ENCODE measurements at regions not wholly inside any gene's neighbourhood (a gene's known extent, or its start where the extent isn't known, plus 50 kb on each side); places are given as distances from the start of the nearest gene placed in this dataset.

DNA sequence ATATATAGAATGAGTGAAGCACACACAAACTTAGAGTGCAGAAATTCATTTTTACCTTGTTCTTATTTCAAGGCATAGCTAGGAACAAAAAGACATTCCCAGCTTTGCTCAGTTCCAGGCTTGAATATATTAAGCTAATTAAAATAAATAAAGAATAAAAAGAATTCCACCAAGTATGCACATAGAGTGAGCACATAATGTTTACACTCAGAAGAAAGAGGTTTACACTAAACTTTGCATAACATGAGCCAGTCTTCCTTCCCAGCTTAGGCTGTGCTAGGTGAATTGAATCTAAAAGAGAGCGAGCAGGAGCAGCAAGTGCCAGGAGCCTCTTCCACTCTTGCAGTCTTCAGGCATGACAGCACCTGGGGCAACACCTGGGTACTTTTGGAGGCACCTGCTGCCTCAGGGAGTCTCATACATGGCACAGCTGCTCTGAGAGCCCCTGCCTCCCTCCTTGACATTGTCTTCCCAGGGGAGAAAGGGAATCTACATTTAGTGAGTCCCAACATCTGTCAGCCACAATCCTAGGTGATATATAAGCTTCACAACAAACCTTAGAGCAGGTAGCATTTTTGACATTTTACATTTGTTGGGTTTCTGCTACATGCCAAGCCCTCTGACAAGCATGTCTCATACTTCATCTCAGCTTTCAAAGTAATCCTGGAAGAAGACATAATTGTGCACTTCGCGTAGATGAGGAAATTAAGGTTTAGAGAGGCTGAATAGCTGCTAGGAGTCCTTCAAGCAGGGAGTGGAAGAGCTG lies 732.7 kb upstream of the TENM4 start:
- Mint-ChIP-seq H3K36me3 (ENCODE audit: low read depth, unreplicated experiment) (no peaks in the 10 kb centered on the region), H3K27me3 (ENCODE audit: unreplicated experiment) (no peaks in the 10 kb centered on the region), H3K27ac (ENCODE audit: unreplicated experiment) (no peak overlapping the region), H3K9me3 (ENCODE audit: unreplicated experiment) (no peaks in the 10 kb centered on the region), H3K4me3 (ENCODE audit: unreplicated experiment) (no peak overlapping the region), H3K4me1 (ENCODE audit: unreplicated experiment) (no peaks in the 10 kb centered on the region)
- TF ChIP-seq, protein P1, sequence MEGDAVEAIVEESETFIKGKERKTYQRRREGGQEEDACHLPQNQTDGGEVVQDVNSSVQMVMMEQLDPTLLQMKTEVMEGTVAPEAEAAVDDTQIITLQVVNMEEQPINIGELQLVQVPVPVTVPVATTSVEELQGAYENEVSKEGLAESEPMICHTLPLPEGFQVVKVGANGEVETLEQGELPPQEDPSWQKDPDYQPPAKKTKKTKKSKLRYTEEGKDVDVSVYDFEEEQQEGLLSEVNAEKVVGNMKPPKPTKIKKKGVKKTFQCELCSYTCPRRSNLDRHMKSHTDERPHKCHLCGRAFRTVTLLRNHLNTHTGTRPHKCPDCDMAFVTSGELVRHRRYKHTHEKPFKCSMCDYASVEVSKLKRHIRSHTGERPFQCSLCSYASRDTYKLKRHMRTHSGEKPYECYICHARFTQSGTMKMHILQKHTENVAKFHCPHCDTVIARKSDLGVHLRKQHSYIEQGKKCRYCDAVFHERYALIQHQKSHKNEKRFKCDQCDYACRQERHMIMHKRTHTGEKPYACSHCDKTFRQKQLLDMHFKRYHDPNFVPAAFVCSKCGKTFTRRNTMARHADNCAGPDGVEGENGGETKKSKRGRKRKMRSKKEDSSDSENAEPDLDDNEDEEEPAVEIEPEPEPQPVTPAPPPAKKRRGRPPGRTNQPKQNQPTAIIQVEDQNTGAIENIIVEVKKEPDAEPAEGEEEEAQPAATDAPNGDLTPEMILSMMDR (IDR thresholded peaks at IDR 0.05; ENCODE audit: unreplicated experiment): no peak
- no peak for DNase-seq (ENCODE audit: low spot score)

DNA sequence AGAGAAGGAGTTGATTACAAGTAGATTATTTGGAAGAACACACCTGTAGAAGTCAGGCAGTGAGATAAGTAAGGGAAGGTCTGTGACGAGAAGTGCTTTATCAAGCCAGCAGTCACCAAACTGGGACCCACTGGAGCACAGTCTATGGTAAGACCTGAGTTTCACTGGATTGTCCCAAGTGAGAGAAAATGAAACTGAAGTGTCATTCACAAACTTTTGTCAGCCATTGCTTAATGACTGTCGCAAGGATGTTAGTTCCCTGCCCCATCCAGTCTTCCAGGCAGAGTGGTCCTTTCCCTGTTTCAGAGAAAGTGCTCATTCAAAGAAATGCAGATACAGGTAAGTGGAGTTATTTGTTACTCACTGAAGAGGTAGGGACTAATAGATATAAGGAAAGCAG lies 728.0 kb upstream of the TENM4 start:
- Mint-ChIP-seq H3K9me3 (ENCODE audit: unreplicated experiment) (no peaks in the 10 kb centered on the region), H3K4me1 (ENCODE audit: unreplicated experiment) (no peaks in the 10 kb centered on the region), H3K27me3 (ENCODE audit: unreplicated experiment) (no peaks in the 10 kb centered on the region), H3K27ac (ENCODE audit: unreplicated experiment) (no peak overlapping the region), H3K36me3 (ENCODE audit: low read depth, unreplicated experiment) (no peaks in the 10 kb centered on the region), H3K4me3 (ENCODE audit: unreplicated experiment) (no peak overlapping the region)
- TF ChIP-seq, protein P1 (IDR thresholded peaks at IDR 0.05; ENCODE audit: unreplicated experiment): no peak
- no peak for DNase-seq (ENCODE audit: low spot score)

DNA sequence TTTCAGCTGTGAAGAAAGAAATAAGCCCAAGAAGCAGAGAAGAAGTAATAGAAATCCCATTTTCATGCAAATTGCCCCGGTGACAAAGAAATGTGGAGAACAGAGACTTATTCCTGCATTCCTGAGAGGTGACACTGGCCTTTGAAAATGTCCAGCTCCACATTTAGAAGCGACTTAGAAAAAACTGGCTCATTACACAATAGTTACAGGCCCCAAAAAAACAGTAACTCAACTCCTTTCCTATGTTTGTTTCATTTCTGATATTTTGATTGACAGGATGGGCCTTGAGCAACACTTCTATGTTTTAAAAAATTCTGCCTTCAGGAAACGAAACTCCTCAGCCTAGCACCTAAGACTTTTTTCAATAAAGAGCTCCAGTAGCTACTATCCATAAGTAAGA lies 726.9 kb upstream of the TENM4 start:
- Mint-ChIP-seq H3K27me3 (ENCODE audit: unreplicated experiment) (no peaks in the 10 kb centered on the region), H3K4me1 (ENCODE audit: unreplicated experiment) (no peaks in the 10 kb centered on the region), H3K36me3 (ENCODE audit: low read depth, unreplicated experiment) (no peaks in the 10 kb centered on the region), H3K27ac (ENCODE audit: unreplicated experiment) (no peak overlapping the region), H3K9me3 (ENCODE audit: unreplicated experiment) (no peaks in the 10 kb centered on the region), H3K4me3 (ENCODE audit: unreplicated experiment) (no peak overlapping the region)
- no peak for DNase-seq (ENCODE audit: low spot score)
- TF ChIP-seq, protein P1 (IDR thresholded peaks at IDR 0.05; ENCODE audit: unreplicated experiment): no peak

DNA sequence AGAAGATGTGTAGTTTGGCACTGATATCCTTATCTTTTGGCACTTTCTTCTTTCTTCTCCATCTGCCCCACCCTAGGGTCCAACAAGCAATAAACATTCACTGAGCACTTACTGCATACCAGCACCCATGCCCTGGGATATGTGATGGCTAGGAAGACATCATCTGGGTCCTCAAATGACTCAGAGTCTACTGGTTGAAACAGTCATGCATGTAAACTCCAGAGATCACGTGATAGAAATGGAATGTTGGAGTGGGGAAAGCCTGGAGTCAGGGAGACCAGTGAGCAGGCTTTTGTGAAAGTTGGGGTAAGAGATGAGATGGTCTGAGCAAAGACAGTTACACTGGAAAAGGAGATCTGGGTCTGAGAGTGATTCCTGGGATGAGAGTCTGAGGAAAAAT lies 724.9 kb upstream of the TENM4 start:
- H3K27me3 Mint-ChIP-seq (ENCODE audit: unreplicated experiment): no peaks in the 10 kb centered on the region
- no peaks in the 10 kb centered on the region for H3K4me1 Mint-ChIP-seq (ENCODE audit: unreplicated experiment)
- H3K4me3 Mint-ChIP-seq (ENCODE audit: unreplicated experiment): no peak overlapping the region
- H3K36me3 Mint-ChIP-seq (ENCODE audit: low read depth, unreplicated experiment): no peaks in the 10 kb centered on the region
- no peaks in the 10 kb centered on the region for H3K9me3 Mint-ChIP-seq (ENCODE audit: unreplicated experiment)
- H3K27ac Mint-ChIP-seq (ENCODE audit: unreplicated experiment): no peak overlapping the region
- no peak for DNase-seq (ENCODE audit: low spot score)
- TF ChIP-seq, protein P1 (IDR thresholded peaks at IDR 0.05; ENCODE audit: unreplicated experiment): no peak

DNA sequence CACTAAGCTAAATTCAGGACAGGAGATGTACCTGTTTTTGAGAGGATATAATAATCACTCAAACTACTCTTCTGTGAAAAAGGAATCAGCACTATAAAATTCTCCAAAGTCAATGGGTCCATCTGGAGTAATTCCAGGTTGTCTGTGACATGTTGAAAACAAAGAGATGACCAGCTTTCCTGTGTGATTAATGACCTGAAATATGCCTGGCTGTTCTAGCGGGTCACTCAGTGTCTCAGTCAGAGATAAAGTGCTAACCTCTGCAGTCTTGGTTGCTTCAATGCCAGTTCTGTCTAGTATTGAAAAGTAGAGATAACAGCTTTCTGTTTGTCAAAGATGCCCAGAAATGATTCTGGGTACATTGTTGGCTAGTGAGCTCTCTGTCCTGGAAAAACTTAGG lies 722.6 kb upstream of the TENM4 start:
- Mint-ChIP-seq H3K27me3 (ENCODE audit: unreplicated experiment) (no peaks in the 10 kb centered on the region), H3K4me3 (ENCODE audit: unreplicated experiment) (no peak overlapping the region), H3K27ac (ENCODE audit: unreplicated experiment) (no peak overlapping the region), H3K36me3 (ENCODE audit: low read depth, unreplicated experiment) (no peaks in the 10 kb centered on the region), H3K4me1 (ENCODE audit: unreplicated experiment) (no peaks in the 10 kb centered on the region), H3K9me3 (ENCODE audit: unreplicated experiment) (no peaks in the 10 kb centered on the region)
- no peak for DNase-seq (ENCODE audit: low spot score)
- TF ChIP-seq, protein P1 (IDR thresholded peaks at IDR 0.05; ENCODE audit: unreplicated experiment): no peak
